K562 (cell line): ENCODE measurements at regions not wholly inside any gene's neighbourhood (a gene's known extent, or its start where the extent isn't known, plus 50 kb on each side); places are given as distances from the start of the nearest gene placed in this dataset.

Source experiments
- ATAC-seq: fragments of 200-7000 bp; cut with Tn5 transposase; 3 replicates; pipeline ENCODE4 v1.9.1; 2020; ENCODE audit warnings: moderate library complexity
- BruUV-seq: library from RNA; stranded (reverse); fragments of 400-500 nt; replicated peaks from 2 replicates; lab custom pipeline; 2021; lab: Mats Ljungman, UMichigan
- CTCF ChIA-PET: fragments of 300-600 bp; formaldehyde crosslinking; extraction: SDS; loops from one replicate; lab custom pipeline; 2021; ENCODE audit warnings: low intra/inter-chr PET ratio; lab: Yijun Ruan, JAX
- POLR2A ChIA-PET: fragments of 300-600, 350-650 bp; sonication (Branson Sonifier 250); formaldehyde crosslinking; extraction: SDS; loops from one replicate; lab custom pipeline; 2021; ENCODE audit warnings: antibody characterized with exemption, inconsistent platforms; lab: Yijun Ruan, JAX
- DNase-seq, 4 experiments: peaks; one replicate each; pipeline versions ENCODE4 v3.0.0 to v3.0.0-alpha.2; 2011 to 2018; ENCODE audit warnings: low spot score in 3 of 4, mixed read lengths in 3 of 4; ENCODE audit errors: extremely low read depth in 1 of 4
- FAIRE-seq: peaks from 2 replicates; lab custom pipeline; 2011; peaks lifted over from hg19 to GRCh38; lab: Jason Lieb, UNC
- H2AFZ ChIP-seq: 2 replicates; pipeline ENCODE4 v1.6.0; 2011; ENCODE audit warnings: low read depth, low read length, control low read depth, inconsistent platforms
- H3K27ac ChIP-seq: fragments of 200-600 bp; 3 replicates; pipeline ENCODE4 v1.8.0; 2011; ENCODE audit warnings: low read depth, mild to moderate bottlenecking, control low read depth, inconsistent platforms, low read length, moderate library complexity, mixed read lengths; ENCODE audit errors: extremely low read depth
- H3K27me3 ChIP-seq, 2 experiments: fragments of 300-600 bp in 1 of 2; 2 replicates in 1 of 2; 3 replicates in 1 of 2; pipeline versions ENCODE4 v1.6.0 to v1.8.0; 2011; ENCODE audit warnings: inconsistent platforms in 2 of 2, low read length in 2 of 2, mild to moderate bottlenecking in 1 of 2, mixed read lengths in 1 of 2, moderate library complexity in 1 of 2; ENCODE audit not compliant: control insufficient read depth in 2 of 2, insufficient read depth in 2 of 2
- H3K36me3 ChIP-seq: fragments of 300-600 bp; 3 replicates; pipeline ENCODE4 v1.8.0; 2011; ENCODE audit warnings: mild to moderate bottlenecking, low read length, inconsistent platforms; ENCODE audit not compliant: control insufficient read depth, insufficient read depth
- H3K4me1 ChIP-seq, 2 experiments: fragments of 200-600 bp in 1 of 2; replicated peaks in 1 of 2; 2 replicates in 1 of 2; 3 replicates in 1 of 2; pipeline versions ENCODE4 v1.5.1 to v1.8.0; 2011; ENCODE audit warnings: inconsistent platforms in 2 of 2, low read length in 2 of 2, mild to moderate bottlenecking in 1 of 2, mixed read lengths in 1 of 2, moderate library complexity in 1 of 2; ENCODE audit not compliant: control insufficient read depth in 2 of 2, insufficient read depth in 2 of 2
- H3K4me2 ChIP-seq: 2 replicates; pipeline ENCODE4 v1.6.1; 2011; ENCODE audit warnings: low read length, control low read depth, inconsistent platforms, mixed read lengths; ENCODE audit not compliant: insufficient read depth
- H3K4me3 ChIP-seq: fragments of 200-600 bp; sonication (generic), shearing (Covaris generic); 2 replicates; pipeline ENCODE4 v1.5.1; 2016; ENCODE audit warnings: control low read depth, inconsistent platforms
- H3K79me2 ChIP-seq: fragments of 200-600 bp; 3 replicates; pipeline ENCODE4 v1.8.0; 2011; ENCODE audit warnings: low read length, inconsistent platforms; ENCODE audit not compliant: control insufficient read depth, insufficient read depth
- H3K9ac ChIP-seq, 2 experiments: 2 replicates each; pipeline versions ENCODE4 v1.6.0 to v1.6.1; 2011; ENCODE audit warnings: low read depth in 2 of 2, low read length in 2 of 2, control low read depth in 1 of 2, inconsistent platforms in 1 of 2, mild to moderate bottlenecking in 1 of 2, mixed read lengths in 1 of 2; ENCODE audit not compliant: insufficient read depth in 1 of 2
- H3K9me1 ChIP-seq: one replicate; pipeline ENCODE4 v1.6.0; 2011; ENCODE audit warnings: inconsistent platforms, mild to moderate bottlenecking, low read length, moderate library complexity; ENCODE audit not compliant: control insufficient read depth, insufficient read depth
- H3K9me3 ChIP-seq: replicated peaks from 2 replicates; pipeline ENCODE4 v1.5.1; 2011; ENCODE audit warnings: low read depth, low read length, inconsistent platforms; ENCODE audit not compliant: control insufficient read depth, insufficient read depth
- H4K20me1 ChIP-seq: replicated peaks from 2 replicates; pipeline ENCODE4 v1.6.1; 2011; ENCODE audit warnings: low read length, inconsistent platforms, mixed read lengths; ENCODE audit not compliant: control insufficient read depth, insufficient read depth
- BRD4 ChIP-seq: fragments of 200-600 bp; sonication (generic); IDR thresholded peaks from 2 replicates; pipeline ENCODE4 v1.6.1; 2017; ENCODE audit warnings: inconsistent platforms
- C11orf30 ChIP-seq: fragments of 450-650 bp; IDR thresholded peaks from 2 replicates; pipeline ENCODE4 v1.6.1; 2016; ENCODE audit warnings: low read depth, mild to moderate bottlenecking
- CREB3 ChIP-seq: fragments of 450-650 bp; conservative IDR thresholded peaks from 2 replicates; pipeline ENCODE4 v1.6.1; 2016; ENCODE audit warnings: missing genetic modification characterization, low read depth, mild to moderate bottlenecking, missing compliant biosample characterization, moderate library complexity
- FOXA3 ChIP-seq, 2 experiments: fragments of 450-650 bp in 1 of 2; sonication (generic) in 1 of 2; formaldehyde crosslinking; IDR thresholded peaks in 1 of 2; conservative IDR thresholded peaks in 1 of 2; 2 replicates each; pipeline versions ENCODE4 v1.4.0 to v1.8.0; 2020 to 2022; ENCODE audit warnings: mild to moderate bottlenecking in 2 of 2, missing genetic modification reagents in 1 of 2
- MCM3 ChIP-seq: fragments of 450-650 bp; IDR thresholded peaks from 2 replicates; pipeline ENCODE4 v1.6.1; 2016
- MXI1 ChIP-seq: IDR thresholded peaks from 2 replicates; pipeline ENCODE4 v1.6.1; 2011; ENCODE audit warnings: low read depth, mild to moderate bottlenecking, improper control_type of control experiment, low read length
- NCOA2 ChIP-seq, 2 experiments: fragments of 450-650 bp; IDR thresholded peaks; 2 replicates each; pipeline ENCODE4 v1.6.1; 2018; ENCODE audit warnings: mild to moderate bottlenecking in 2 of 2, moderate library complexity in 1 of 2; ENCODE audit not compliant: partially characterized antibody in 2 of 2
- PHF21A ChIP-seq: fragments of 450-650 bp; IDR thresholded peaks from 2 replicates; pipeline ENCODE4 v1.6.1; 2017; ENCODE audit warnings: low read depth, borderline replicate concordance
- PML ChIP-seq: IDR thresholded peaks from 2 replicates; pipeline ENCODE4 v1.6.1; 2012; ENCODE audit warnings: low read length, inconsistent platforms
- RBM17 ChIP-seq: fragments of 200-400 bp; formaldehyde crosslinking; IDR thresholded peaks from 2 replicates; pipeline ENCODE4 v1.6.1; 2017; ENCODE audit warnings: low read depth, mild to moderate bottlenecking, low read length, borderline replicate concordance
- RFX5 ChIP-seq: IDR thresholded peaks from 2 replicates; pipeline ENCODE4 v1.6.1; 2011; ENCODE audit warnings: low read depth, mild to moderate bottlenecking, improper control_type of control experiment, low read length
- SNRNP70 ChIP-seq: fragments of 200-400 bp; formaldehyde crosslinking; optimal IDR thresholded peaks from 2 replicates; pipeline ENCODE3; 2017; ENCODE audit warnings: low read depth, low read length
- TEAD1 ChIP-seq, 2 experiments: fragments of 450-650 bp in 1 of 2; sonication (generic) in 1 of 2; formaldehyde crosslinking; IDR thresholded peaks; 2 replicates each; pipeline versions ENCODE4 v1.4.0 to v1.8.0; 2020 to 2022; ENCODE audit warnings: mild to moderate bottlenecking in 2 of 2, missing genetic modification reagents in 1 of 2
- U2AF1 ChIP-seq: fragments of 200-400 bp; formaldehyde crosslinking; optimal IDR thresholded peaks from 2 replicates; pipeline ENCODE3; 2017; ENCODE audit warnings: mild to moderate bottlenecking, low read depth, low read length, moderate library complexity
- ZBTB2 ChIP-seq: fragments of 450-650 bp; IDR thresholded peaks from 2 replicates; pipeline ENCODE4 v1.6.1; 2016; ENCODE audit warnings: antibody characterized with exemption
- ZNF398 ChIP-seq: fragments of 250-450 bp; sonication (Bioruptor Pico); IDR thresholded peaks from 2 replicates; pipeline ENCODE4 v1.8.0; 2021; ENCODE audit warnings: moderate library complexity, mild to moderate bottlenecking, inconsistent platforms
- ZNF778 ChIP-seq: fragments of 450-650 bp; formaldehyde crosslinking; IDR thresholded peaks from 2 replicates; pipeline ENCODE4 v1.4.0; 2020; ENCODE audit warnings: mild to moderate bottlenecking, moderate library complexity
- WGBS: fragments of 100-300 bp; shearing (Covaris generic); methylation state at CpG from one replicate; pipeline ENCODE4 v1.1.6; 2016; ENCODE audit warnings: low coverage, mixed read lengths; ENCODE audit not compliant: insufficient coverage; ENCODE audit errors: missing lambda C conversion rate; 5-methylcytosine and 5-hydroxymethylcytosine counted together
- in situ Hi-C: fragments of 300-500 bp; cut with MboI; formaldehyde crosslinking; loops from 4 replicates; pipeline ENCODE4 v1.15.0; 2018; ENCODE audit warnings: inconsistent platforms, mixed read lengths
- intact Hi-C: fragments of 100-400 bp; cut with micrococcal nuclease; formaldehyde crosslinking; loops from 2 replicates; pipeline ENCODE4 v1.14.2; 2022
- TF ChIP-seq, protein P1 (sequence below): IDR thresholded peaks from 2 replicates; pipeline ENCODE4 v1.6.1; 2012; ENCODE audit warnings: low read depth, low read length, improper control_type of control experiment, borderline replicate concordance

- no peaks in the 10 kb centered on the region for H3K4me1 ChIP-seq
- no peak overlapping the region for H3K4me3 ChIP-seq
- H3K27me3 ChIP-seq = no peaks in the 10 kb centered on the region
- in situ Hi-C loops (no loop called here), intact Hi-C loops (no loop called here)
- H3K79me2 ChIP-seq = no peaks in the 10 kb centered on the region
- no TSS peak for BruUV-seq
- ATAC-seq = no peak
- no peak overlapping the region for H3K27ac ChIP-seq
- no peaks in the 10 kb centered on the region for H3K9me1 ChIP-seq
- DNase-seq = no peak
- H4K20me1 ChIP-seq = no peaks in the 10 kb centered on the region
- FAIRE-seq = no peak
- 0% methylated on average over 1 of the region's 1 CpG for WGBS
- no peak overlapping the region for H3K4me2 ChIP-seq
- no peak overlapping the region for H3K9ac ChIP-seq
- CTCF ChIA-PET = no interaction called here
- no peaks in the 10 kb centered on the region for H3K9me3 ChIP-seq
- POLR2A ChIA-PET = no interaction called here
- H3K36me3 ChIP-seq = no peaks in the 10 kb centered on the region
- H2AFZ ChIP-seq = no peak overlapping the region
- TF ChIP-seq BRD4 (no peak), MXI1 (no peak), MCM3 (no peak), FOXA3 (CRISPR knock-in tag; conservative IDR thresholded peaks at IDR 0.05 in 1 of 2, IDR thresholded peaks at IDR 0.05 in 1 of 2) (no peak), NCOA2 (IDR thresholded peaks at IDR 0.05; ENCODE audit: partially characterized antibody in 2 of 2) (no peak), ZNF398 (CRISPR knock-in tag) (no peak), RFX5 (no peak), SNRNP70 (no peak), CREB3 (tag) (no peak), TEAD1 (CRISPR knock-in tag; IDR thresholded peaks at IDR 0.05) (no peak), RBM17 (no peak), C11orf30 (no peak), ZBTB2 (no peak), U2AF1 (no peak), PHF21A (no peak), ZNF778 (no peak), PML (no peak)
- TF ChIP-seq, protein P1, sequence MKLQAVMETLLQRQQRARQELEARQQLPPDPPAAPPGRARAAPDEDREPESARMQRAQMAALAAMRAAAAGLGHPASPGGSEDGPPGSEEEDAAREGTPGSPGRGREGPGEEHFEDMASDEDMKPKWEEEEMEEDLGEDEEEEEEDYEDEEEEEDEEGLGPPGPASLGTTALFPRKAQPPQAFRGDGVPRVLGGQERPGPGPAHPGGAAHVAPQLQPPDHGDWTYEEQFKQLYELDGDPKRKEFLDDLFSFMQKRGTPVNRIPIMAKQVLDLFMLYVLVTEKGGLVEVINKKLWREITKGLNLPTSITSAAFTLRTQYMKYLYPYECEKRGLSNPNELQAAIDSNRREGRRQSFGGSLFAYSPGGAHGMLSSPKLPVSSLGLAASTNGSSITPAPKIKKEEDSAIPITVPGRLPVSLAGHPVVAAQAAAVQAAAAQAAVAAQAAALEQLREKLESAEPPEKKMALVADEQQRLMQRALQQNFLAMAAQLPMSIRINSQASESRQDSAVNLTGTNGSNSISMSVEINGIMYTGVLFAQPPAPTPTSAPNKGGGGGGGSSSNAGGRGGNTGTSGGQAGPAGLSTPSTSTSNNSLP = no peak
Observed at GRCh38 chrX:112247714-112248113, 165.1 kb upstream of the TRPC5 start.
